HepG2 (cell line): ENCODE measurements at regions not wholly inside any gene's neighbourhood (a gene's known extent, or its start where the extent isn't known, plus 50 kb on each side); places are given as distances from the start of the nearest gene placed in this dataset.

ENCODE experiments used
- ATAC-seq: fragments of 200-7000 bp; cut with Tn5 transposase; 3 replicates; pipeline ENCODE4 v1.9.1; 2020; ENCODE audit warnings: mild to moderate bottlenecking, moderate library complexity
- BruUV-seq: library from RNA; stranded (reverse); fragments of 400-500 nt; replicated peaks from 2 replicates; lab custom pipeline; 2021; lab: Mats Ljungman, UMichigan
- CTCF ChIA-PET: fragments of 300-600 bp; formaldehyde crosslinking; extraction: SDS; loops from one replicate; lab custom pipeline; 2021; ENCODE audit warnings: low total read pairs, inconsistent platforms, low intra/inter-chr PET ratio; lab: Yijun Ruan, JAX
- POLR2A ChIA-PET: fragments of 350-600 bp; sonication (Branson Sonifier 250); formaldehyde crosslinking; loops from one replicate; lab custom pipeline; 2020; ENCODE audit warnings: antibody characterized with exemption, inconsistent platforms; lab: Yijun Ruan, JAX
- DNase-seq: peaks from one replicate; pipeline ENCODE4 v3.0.0-alpha.2; 2015; ENCODE audit warnings: low spot score
- FAIRE-seq: peaks from 3 replicates; lab custom pipeline; 2011; peaks lifted over from hg19 to GRCh38; lab: Jason Lieb, UNC
- H2AFZ ChIP-seq: one replicate; pipeline ENCODE4 v1.6.1; 2011; ENCODE audit warnings: low read length, inconsistent platforms
- H3K27ac ChIP-seq: fragments of 300-600 bp; 3 replicates; pipeline ENCODE4 v1.8.0; 2011; ENCODE audit warnings: mixed run types, mild to moderate bottlenecking, mixed read lengths, low read length, inconsistent platforms; ENCODE audit not compliant: insufficient read depth; ENCODE audit errors: extremely low read length
- H3K27me3 ChIP-seq, 2 experiments: fragments of 200-600 bp in 1 of 2; 2 replicates in 1 of 2; 3 replicates in 1 of 2; pipeline versions ENCODE4 v1.6.0 to v1.8.0; 2011; ENCODE audit warnings: low read length in 2 of 2, mild to moderate bottlenecking in 2 of 2, moderate library complexity in 2 of 2, inconsistent platforms in 1 of 2; ENCODE audit not compliant: insufficient read depth in 2 of 2, control insufficient read depth in 1 of 2
- H3K36me3 ChIP-seq, 2 experiments: fragments of 200-600 bp in 1 of 2; replicated peaks in 1 of 2; 2 replicates in 1 of 2; 3 replicates in 1 of 2; pipeline versions ENCODE4 v1.5.1 to v1.8.0; 2011; ENCODE audit warnings: low read length in 2 of 2, inconsistent platforms in 1 of 2; ENCODE audit not compliant: insufficient read depth in 2 of 2, control insufficient read depth in 1 of 2
- H3K4me1 ChIP-seq: 2 replicates; pipeline ENCODE4 v1.5.1; 2012; ENCODE audit warnings: low read length, inconsistent platforms; ENCODE audit not compliant: insufficient read depth
- H3K4me2 ChIP-seq: 2 replicates; pipeline ENCODE4 v1.6.0; 2011; ENCODE audit warnings: low read depth, low read length, inconsistent platforms
- H3K4me3 ChIP-seq, 3 experiments: fragments of 200-600 bp in 1 of 3; sonication (generic), shearing (Covaris generic) in 1 of 3; replicated peaks in 1 of 3; 2 replicates each; pipeline ENCODE4 v1.5.1; 2011 to 2016; ENCODE audit warnings: low read length in 3 of 3, inconsistent platforms in 2 of 3, low read depth in 2 of 3, mild to moderate bottlenecking in 2 of 3, control low read depth in 1 of 3, mixed read lengths in 1 of 3; ENCODE audit not compliant: insufficient read depth in 1 of 3
- H3K79me2 ChIP-seq: one replicate; pipeline ENCODE4 v1.6.1; 2011; ENCODE audit warnings: low read length, inconsistent platforms; ENCODE audit not compliant: insufficient read depth
- H3K9ac ChIP-seq: 2 replicates; pipeline ENCODE4 v1.6.0; 2011; ENCODE audit warnings: mild to moderate bottlenecking, low read depth, low read length, inconsistent platforms; ENCODE audit not compliant: insufficient read depth
- H3K9me3 ChIP-seq: 2 replicates; pipeline ENCODE4 v1.5.1; 2012; ENCODE audit warnings: mild to moderate bottlenecking, low read length
- H4K20me1 ChIP-seq: 2 replicates; pipeline ENCODE4 v1.6.0; 2011; ENCODE audit warnings: inconsistent platforms, mild to moderate bottlenecking, low read length, moderate library complexity; ENCODE audit not compliant: insufficient read depth
- AGO1 ChIP-seq: fragments of 200-400 bp; formaldehyde crosslinking; IDR thresholded peaks from 2 replicates; pipeline ENCODE4 v1.6.1; 2017; ENCODE audit warnings: mild to moderate bottlenecking, low read depth, low read length, moderate library complexity; ENCODE audit not compliant: poor library complexity, severe bottlenecking
- GFI1 ChIP-seq: sonication (generic); formaldehyde crosslinking; IDR thresholded peaks from 2 replicates; pipeline ENCODE4 v1.5.0; 2020; ENCODE audit warnings: missing genetic modification reagents, mild to moderate bottlenecking, borderline replicate concordance
- IKZF1 ChIP-seq: fragments of 450-650 bp; IDR thresholded peaks from 2 replicates; pipeline ENCODE4 v1.7.1; 2016
- NR2C2 ChIP-seq: sonication (generic); formaldehyde crosslinking; IDR thresholded peaks from 2 replicates; pipeline ENCODE4 v1.4.0; 2020; ENCODE audit warnings: missing genetic modification reagents, mild to moderate bottlenecking, moderate library complexity, borderline replicate concordance
- PTBP1 ChIP-seq: fragments of 200-400 bp; formaldehyde crosslinking; IDR thresholded peaks from 2 replicates; pipeline ENCODE4 v1.6.1; 2018; ENCODE audit warnings: low read length, low read depth; ENCODE audit not compliant: poor library complexity, severe bottlenecking
- ZNF207 ChIP-seq: fragments of 450-650 bp; IDR thresholded peaks from 2 replicates; pipeline ENCODE4 v1.6.1; 2016; ENCODE audit warnings: antibody characterized with exemption, borderline replicate concordance
- ZNF703 ChIP-seq: sonication (generic); formaldehyde crosslinking; IDR thresholded peaks from 2 replicates; pipeline ENCODE4 v1.5.1; 2020; ENCODE audit warnings: missing genetic modification reagents, mild to moderate bottlenecking, moderate library complexity, borderline replicate concordance
- ZNF784 ChIP-seq: sonication (generic); formaldehyde crosslinking; IDR thresholded peaks from 2 replicates; pipeline ENCODE4 v1.5.1; 2020; ENCODE audit warnings: missing genetic modification reagents, mild to moderate bottlenecking, borderline replicate concordance
- ZNF850 ChIP-seq: sonication (generic); formaldehyde crosslinking; conservative IDR thresholded peaks from 2 replicates; pipeline ENCODE4 v1.9.0; 2021; ENCODE audit warnings: mild to moderate bottlenecking, missing genetic modification reagents
- ZSCAN31 ChIP-seq: sonication (generic); formaldehyde crosslinking; IDR thresholded peaks from 2 replicates; pipeline ENCODE4 v1.5.0; 2020; ENCODE audit warnings: low read depth, mild to moderate bottlenecking, missing genetic modification reagents
- WGBS: methylation state at CpG from one replicate; pipeline ENCODE4 v1.1.6; 2017; ENCODE audit warnings: low lambda C conversion rate; 5-methylcytosine and 5-hydroxymethylcytosine counted together
- in situ Hi-C: cut with HindIII; loops from 2 replicates; pipeline ENCODE4 v1.10.0; 2017; ENCODE audit warnings: low pct_unique_long_range_greater_than_20kb; ENCODE audit not compliant: extremely low pct_ligation_motif_present
- intact Hi-C: fragments of 100-400 bp; cut with micrococcal nuclease; formaldehyde crosslinking; loops from one replicate; pipeline ENCODE4 v1.10.0; 2022; ENCODE audit not compliant: unreplicated experiment
- TF ChIP-seq, protein P1 (sequence below): sonication (generic); formaldehyde crosslinking; IDR thresholded peaks from 2 replicates; pipeline ENCODE4 v1.9.0; 2022; ENCODE audit warnings: missing genetic modification reagents, mild to moderate bottlenecking, borderline replicate concordance

GRCh38 chr18:39235118-39235719, 1669.6 kb upstream of the CELF4 start:
- Histone ChIP-seq H4K20me1 (no peaks in the 10 kb centered on the region), H3K4me3 (no peak overlapping the region), H3K9me3 (no peaks in the 10 kb centered on the region), H3K4me1 (peaks cover 22% of the 10 kb centered on the region), H3K79me2 (no peaks in the 10 kb centered on the region), H3K4me2 (no peak overlapping the region), H3K27me3 (no peaks in the 10 kb centered on the region; a peak in 1 of 5 replicates), H3K27ac (no peak overlapping the region), H2AFZ (no peak overlapping the region), H3K9ac (no peak overlapping the region), H3K36me3 (no peaks in the 10 kb centered on the region)
- ChIA-PET CTCF (no interaction called here), POLR2A (no interaction called here)
- TF ChIP-seq NR2C2 (CRISPR knock-in tag), result no peak
- no peak for TF ChIP-seq PTBP1
- no peak for TF ChIP-seq ZNF207
- peak; percentile 62; the same call in 1 of the 2 replicates for TF ChIP-seq ZNF850 (CRISPR knock-in tag)
- TF ChIP-seq IKZF1, result no peak
- TF ChIP-seq ZNF703 (CRISPR knock-in tag), result no peak
- no peak for TF ChIP-seq GFI1 (CRISPR knock-in tag)
- no peak for TF ChIP-seq ZSCAN31 (CRISPR knock-in tag)
- in situ Hi-C loops (no loop called here), intact Hi-C loops (no loop called here)
- DNase-seq (no peak), FAIRE-seq (no peak), ATAC-seq (no peak)
- BruUV-seq, result no TSS peak
- 90% methylated on average over 4 of the region's 19 CpGs for WGBS

DNA sequence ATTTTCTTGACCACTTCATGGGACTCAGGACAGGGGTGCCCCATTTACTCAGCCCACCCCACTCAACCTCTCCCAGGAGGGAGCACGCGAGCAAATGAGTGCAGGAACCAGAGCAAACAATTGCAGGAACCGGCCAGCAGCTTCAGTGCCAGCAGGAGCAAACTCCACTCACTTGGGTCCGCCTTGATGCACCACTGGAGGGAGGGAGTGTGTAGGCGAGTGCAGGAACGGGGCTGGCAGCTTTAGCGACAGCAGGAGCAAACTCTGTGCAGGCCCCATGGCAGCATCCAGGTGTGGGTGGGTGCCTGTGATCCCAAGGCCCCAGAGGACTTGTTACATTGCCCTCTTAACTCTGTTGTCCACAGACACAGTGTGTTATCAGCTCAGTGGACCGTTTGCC, 1667.3 kb upstream of the CELF4 start:
- POLR2A ChIA-PET, result no interaction called here
- FAIRE-seq, result peak; percentile 28
- Histone ChIP-seq H3K36me3 (no peaks in the 10 kb centered on the region), H3K4me1 (peaks cover 22% of the 10 kb centered on the region), H3K9ac (no peak overlapping the region), H3K4me2 (peak overlapping the region; percentile 64), H2AFZ (no peak overlapping the region), H3K4me3 (peak overlapping the region in 1 of 3 experiments; percentile 49; a peak in 3 of 6 replicates), H3K27me3 (no peaks in the 10 kb centered on the region), H3K9me3 (no peaks in the 10 kb centered on the region), H3K27ac (no peak overlapping the region), H4K20me1 (no peaks in the 10 kb centered on the region), H3K79me2 (no peaks in the 10 kb centered on the region)
- peak; percentile 99 for ATAC-seq
- CTCF ChIA-PET, result no interaction called here
- no TSS peak for BruUV-seq
- DNase-seq, result peak; percentile 39
- in situ Hi-C loops, result no loop called here
- WGBS, result 2% methylated on average over 6 of the region's 8 CpGs
- intact Hi-C loops, result no loop called here
- TF ChIP-seq, protein P1, sequence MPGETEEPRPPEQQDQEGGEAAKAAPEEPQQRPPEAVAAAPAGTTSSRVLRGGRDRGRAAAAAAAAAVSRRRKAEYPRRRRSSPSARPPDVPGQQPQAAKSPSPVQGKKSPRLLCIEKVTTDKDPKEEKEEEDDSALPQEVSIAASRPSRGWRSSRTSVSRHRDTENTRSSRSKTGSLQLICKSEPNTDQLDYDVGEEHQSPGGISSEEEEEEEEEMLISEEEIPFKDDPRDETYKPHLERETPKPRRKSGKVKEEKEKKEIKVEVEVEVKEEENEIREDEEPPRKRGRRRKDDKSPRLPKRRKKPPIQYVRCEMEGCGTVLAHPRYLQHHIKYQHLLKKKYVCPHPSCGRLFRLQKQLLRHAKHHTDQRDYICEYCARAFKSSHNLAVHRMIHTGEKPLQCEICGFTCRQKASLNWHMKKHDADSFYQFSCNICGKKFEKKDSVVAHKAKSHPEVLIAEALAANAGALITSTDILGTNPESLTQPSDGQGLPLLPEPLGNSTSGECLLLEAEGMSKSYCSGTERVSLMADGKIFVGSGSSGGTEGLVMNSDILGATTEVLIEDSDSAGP (CRISPR knock-in tag), result peak; percentile 61; the same call in 1 of the 2 replicates
- TF ChIP-seq AGO1, result no peak
- TF ChIP-seq ZNF784, result no peak
